Occipital lobe (tissue), 1 donor: ENCODE measurements at regions not wholly inside any gene's neighbourhood (a gene's known extent, or its start where the extent isn't known, plus 50 kb on each side); places are given as distances from the start of the nearest gene placed in this dataset.
"Not testable (repeated sequence)": the region's sequence is repeated elsewhere in the genome, so short reads cannot be mapped to it uniquely, and the experiment has no call there.

Experiments used
- DNase-seq: peaks from one replicate; lab custom pipeline; 2025; lab: John Stamatoyannopoulos, UW

DNA sequence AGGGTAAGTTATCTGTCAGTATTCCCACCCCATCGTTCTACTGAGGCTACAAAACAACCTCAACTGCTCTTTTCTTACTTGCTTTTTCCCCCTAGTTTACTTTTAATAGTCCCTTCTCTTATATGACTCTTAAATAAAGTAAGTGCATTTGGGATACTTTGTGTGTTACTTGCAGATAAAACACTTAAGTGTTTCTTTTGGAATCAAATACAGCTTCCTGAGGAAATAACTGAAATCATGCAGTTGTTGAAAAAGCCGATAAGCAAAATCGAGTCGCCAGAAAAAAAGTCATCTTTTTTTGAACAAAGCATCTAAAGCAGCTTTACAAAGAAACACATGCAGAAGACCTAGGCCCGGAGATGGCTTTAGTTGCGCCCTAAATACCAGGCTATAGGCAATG lies 53.5 kb upstream of the EPB41L4A start:
- DNase-seq: no peak

DNA sequence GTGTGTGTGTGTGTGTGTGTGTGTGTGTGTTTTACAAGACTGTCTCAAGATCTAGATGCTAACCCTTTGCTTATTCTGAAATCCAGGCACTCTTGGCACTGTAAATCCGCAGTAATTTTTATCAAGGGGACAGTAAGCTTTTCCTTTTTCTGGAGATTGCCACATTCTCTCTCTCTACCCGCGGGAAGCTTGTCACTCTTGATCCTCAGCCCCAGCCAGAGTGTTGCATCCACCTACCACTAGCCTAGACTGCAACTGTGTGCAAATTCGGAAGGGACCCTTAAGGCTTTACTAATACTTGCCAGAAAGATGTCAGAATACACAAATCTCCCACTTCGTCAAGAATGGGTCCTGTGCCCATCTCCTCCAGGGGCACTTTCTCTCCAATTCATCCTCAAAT lies 54.9 kb upstream of the EPB41L4A start:
- no peak for DNase-seq

DNA sequence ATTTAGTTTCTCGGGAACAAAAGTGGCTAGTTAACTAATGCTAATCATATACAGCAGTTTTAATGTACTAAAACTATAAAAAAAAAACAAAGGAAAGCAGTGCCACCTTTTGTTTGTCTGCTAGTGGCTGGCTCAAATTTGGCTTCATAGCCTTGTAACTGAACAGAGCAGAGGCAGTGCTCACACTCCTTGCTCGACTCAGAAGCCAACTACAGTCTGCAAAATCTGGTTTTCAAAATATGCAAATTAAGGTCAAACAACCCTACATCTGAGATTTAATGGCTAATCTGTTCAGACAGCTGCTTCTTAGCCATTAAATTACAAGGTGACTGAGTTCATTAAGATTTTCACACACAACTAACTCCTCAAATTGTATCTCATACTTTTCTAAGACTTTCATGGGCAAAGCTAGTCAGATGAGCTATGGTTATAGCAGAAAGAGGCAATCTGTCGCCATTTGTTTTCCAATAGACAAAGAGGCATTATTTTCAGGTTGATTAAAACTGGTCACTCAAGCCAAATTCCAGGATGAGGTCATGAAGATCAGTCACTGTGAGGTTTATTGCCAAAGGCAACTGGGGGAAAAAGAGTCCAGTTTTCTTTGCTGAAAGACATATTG lies 56.8 kb upstream of the EPB41L4A start:
- DNase-seq: no peak

DNA sequence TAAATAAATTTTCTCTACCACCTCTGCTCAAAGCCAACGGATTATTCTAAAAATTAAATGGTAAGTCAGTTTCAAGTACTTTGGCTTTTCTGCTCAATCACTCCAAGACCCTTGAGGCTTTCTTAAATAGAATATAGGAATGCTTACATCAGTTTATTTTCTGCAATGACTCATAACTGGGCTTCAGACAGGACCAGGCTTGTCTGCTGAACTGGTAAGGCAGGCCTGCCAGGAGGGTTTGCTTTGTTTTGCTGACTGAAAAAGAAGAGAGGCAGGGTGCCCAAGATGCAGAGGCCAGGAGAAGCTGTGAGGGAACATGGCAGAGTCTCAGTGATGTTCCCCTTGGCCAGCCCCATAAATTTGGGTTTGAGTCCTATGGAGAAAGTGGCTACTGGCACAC lies 60.3 kb upstream of the EPB41L4A start:
- no peak for DNase-seq

DNA sequence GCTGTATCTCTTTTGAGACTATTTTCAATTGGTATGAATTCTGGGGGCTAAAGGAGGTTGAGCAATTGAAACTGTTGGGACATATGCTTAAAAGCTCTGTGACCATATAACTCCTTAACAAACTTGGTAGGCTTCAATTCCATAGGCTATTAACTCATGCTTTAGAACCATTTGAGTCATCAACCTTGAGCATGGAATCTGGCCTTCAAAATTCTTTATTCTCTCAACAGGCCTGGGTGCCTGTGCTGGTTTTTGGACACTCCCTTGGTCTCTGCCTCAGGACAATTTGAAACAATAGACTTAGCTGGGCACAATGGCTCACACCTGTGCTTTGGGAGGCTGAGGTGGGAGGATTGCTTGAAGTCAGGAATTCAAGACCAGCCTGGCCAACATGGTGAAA lies 61.4 kb upstream of the EPB41L4A start:
- DNase-seq: no peak

DNA sequence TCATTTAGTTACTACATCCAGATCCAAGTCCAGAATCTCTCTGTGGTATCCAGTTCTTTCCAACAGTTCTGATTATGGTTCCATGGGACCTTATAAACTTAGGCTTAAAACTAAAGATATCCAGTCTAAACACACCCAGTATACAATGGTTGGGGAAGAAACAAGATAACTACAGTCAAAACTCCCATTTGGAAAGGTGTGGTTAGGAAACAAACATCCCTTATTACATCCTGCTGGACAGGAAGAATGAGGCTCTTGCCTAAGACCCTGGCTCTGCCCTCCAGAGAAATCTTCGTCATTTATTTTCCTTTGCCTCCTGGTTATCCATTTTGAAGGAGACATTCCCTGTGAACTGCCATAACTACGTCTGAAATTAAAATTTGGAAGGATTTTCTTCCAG lies 64.6 kb upstream of the EPB41L4A start:
- DNase-seq: no peak

DNA sequence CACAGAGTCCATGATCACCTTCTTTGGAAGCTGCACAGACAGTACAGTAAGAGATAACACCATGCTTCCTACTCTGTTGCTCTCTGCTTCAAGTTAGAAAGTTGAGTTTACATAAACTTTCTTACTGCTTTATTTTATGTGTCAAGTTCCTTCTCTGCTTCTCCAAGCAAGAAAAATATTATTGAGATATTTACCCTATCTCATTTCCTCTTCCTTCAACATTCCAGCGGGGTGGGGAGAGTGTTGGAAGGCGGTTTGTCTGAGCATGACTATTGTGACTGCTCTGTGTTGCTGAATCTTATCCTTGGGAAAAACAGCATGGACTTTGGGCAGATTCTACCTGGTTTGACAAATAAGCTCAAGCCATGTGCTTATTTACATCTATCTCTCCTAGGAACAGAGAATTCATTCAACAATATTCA lies 66.9 kb upstream of the EPB41L4A start:
- no peak for DNase-seq

DNA sequence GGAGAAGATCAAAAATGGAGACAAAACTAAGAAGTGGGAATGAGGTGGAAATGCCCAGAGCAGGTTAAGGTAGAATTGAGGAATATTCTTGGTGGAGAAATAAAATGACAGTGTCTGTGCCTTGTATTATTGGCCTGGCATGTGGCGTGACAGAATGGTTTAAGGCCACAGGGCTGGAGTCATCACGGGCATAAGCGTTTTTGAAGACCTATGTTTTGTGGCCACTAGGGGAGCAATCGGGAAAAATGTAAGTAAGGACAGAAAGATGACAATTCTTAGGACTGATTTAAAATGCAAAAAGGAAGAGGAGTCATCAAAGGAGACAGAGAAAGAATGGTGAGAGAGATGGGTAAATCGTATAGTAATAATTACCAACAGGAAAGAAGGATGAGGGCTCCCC lies 72.2 kb upstream of the EPB41L4A start:
- no peak for DNase-seq

DNA sequence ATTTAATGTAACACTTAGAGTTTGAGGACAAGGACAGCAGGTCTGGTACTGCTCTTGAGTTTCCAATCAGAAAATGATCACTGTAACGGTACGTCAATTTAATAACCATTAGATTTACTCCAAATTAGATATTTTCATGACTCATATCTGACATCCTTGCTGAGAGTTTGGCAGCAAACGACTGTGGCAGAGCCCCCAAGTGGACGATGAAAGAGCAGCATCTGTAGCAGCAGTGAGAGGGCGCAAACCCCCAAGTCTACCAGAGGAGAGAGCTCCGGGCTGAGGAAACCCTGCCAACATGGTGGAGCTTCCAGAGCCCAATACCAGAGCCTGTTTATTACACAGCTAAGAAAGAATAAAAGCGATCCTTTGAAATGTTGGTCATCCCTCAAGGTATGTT lies 73.2 kb upstream of the EPB41L4A start:
- DNase-seq: no peak

DNA sequence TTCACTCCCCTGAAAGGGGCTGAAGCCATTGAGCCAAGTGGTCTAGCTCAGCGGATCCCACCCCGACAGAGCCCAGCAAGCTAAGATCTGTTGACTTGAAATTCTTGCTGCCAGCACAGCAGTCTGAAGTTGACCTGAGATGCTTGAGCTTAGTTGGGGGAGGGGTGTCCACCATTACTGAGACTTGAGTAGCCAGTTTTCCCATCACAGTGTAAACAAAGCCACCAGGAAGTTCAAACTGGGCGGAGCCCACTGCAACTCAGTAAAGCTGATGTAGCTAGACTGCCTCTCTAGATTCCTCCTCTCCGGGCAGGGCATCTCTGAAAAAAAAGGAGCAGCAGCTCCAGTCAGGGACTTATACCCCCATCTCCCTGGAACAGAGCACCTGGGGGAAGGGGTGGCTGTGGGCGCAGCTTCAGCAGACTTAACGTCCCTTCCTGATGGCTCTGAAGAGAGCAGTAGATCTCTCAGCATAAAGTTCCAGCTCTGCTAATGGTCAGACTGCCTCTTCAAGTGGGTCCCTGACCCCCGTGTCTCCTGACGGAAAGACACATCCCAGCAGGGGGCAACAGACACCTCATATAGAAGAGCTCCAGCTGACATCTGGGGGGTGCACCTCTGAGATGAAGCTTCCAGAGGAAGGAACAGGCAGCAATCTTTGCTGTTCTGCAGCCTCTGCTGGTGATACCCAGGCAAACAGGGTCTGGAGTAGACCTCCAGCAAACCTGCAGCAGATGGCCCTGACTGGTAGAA lies 84.8 kb upstream of the EPB41L4A start:
- not testable (repeated sequence) for DNase-seq

DNA sequence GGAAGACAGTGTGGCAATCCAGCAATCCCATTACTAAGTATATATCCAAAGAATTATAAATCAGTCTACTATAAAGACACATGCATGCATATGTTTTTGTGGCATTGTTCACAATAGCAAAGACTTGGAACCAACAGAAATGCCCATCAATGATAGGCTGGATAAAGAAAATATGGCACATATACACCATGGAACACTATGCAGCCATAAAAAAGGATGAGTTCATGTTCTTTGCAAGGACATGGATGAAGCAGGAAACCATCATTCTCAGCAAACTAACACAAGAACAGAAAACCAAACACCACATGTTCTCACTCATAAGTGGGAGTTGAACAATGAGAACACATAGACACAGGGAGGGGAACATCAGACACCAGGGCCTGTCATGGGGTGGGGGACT lies 90.0 kb upstream of the EPB41L4A start:
- not testable (repeated sequence) for DNase-seq

DNA sequence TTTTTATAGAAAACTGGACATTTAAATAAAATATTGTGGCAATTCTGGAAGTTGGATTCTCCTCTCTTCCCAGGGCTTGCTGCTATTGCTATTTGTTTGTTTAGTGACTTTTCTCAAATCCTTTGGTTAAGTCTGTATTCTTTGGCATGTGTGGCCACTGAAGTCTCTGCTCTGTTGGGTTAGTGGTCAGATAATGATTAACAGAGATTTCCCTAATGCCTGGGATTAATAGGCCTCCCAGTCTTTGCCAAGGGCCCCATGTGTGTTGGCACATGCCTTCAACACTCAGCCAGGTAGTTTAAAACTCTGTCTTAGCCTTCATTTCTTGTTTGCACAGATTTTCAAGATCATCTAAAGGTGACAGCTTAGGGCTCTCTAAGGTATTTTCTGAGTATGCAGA lies 92.8 kb upstream of the EPB41L4A start:
- DNase-seq: no peak

DNA sequence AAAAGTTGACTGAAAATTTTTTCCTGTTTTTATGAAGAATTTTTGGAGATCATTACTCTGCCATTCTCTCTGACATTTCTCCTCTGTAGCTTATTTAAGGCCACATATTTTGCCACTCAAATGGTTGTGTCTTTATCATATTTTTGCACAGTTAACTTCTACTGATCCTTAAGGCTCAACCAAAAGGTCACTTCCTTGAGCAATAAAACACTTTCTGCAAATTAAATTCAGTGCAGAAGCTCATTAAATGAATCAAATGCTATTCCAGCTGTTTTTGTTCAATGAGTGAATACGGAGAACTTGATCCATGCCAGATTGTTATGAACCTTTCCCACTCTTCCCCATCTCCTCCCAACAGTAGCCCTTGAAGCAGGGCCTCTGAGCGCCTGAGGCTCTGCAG lies 93.8 kb upstream of the EPB41L4A start:
- no peak for DNase-seq

DNA sequence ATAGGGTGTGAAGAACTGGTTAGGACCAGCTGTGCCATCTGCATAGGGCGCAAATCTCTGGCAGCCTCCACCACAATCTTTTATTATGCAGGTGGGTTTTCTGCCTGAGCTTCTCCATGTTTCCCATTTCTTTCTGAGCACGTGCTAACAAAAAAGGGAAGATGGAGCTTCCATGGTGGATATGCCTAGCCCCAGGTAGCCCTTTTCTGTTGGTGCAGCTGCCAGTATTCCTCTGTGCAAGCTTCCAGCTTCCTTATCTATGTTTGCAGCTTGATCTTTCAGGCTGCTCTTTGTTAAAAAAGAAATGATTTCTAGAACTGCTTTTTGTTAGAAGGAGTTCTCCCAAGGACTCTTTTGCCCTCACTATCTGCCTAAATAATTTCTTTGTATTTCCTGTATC lies 95.0 kb upstream of the EPB41L4A start:
- DNase-seq: no peak

DNA sequence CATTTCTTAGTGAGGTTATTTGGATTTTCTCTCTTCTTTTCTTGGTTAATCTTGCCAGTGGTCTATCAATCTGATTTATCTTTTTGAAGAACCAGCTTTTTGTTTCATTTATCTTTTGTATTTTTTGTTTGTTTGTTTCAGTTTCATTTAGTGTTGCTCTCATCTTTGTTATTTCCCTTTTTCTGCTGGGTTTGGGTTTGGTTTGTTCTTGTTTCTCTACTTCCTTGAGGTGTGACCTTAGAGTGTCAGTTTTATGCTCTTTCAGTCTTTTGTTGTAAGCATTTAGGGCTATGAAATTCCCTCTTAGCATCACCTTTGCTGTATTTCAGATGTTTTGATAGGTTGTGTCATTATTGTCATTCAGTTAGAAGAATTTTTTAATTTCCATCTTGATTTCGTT lies 101.4 kb upstream of the EPB41L4A start:
- DNase-seq: not testable (repeated sequence)

DNA sequence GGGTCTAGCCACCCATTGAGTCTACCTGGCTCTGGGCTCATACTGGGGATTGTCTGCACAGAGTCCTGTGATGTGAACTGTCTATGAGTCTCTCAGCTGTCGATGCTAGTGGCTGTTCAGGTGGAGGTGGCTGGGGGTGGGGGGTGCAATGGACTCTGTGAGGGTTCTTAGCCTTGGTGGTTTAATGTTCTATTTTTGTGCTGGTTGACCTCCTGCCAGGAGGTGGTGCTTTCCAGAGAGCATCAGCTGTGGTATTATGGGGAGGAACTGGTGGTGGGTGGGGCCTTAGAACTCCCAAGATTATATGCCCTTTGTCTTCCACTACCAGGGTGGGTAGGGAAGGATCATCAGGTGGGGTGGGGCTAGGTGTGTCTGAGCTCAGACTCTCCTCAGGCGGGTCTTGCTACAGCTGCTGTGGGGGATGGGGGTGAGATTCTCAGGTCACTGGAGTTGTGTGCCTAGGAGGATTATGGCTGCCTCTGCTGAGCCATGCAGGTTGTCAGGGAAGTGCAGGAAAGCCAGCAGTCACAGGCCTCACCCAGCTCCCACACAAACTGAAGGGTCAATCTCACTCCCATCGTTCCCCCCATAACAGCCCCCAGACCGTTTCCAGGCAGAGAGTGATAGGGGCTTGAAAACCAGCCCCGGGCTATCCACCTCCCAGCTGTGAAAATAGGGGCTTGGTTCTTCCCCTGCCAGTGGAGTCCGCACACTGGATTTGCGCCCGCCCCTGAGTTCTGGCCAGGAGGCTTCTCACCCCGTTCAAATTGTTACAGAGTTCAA lies 104.0 kb upstream of the EPB41L4A start:
- not testable (repeated sequence) for DNase-seq

DNA sequence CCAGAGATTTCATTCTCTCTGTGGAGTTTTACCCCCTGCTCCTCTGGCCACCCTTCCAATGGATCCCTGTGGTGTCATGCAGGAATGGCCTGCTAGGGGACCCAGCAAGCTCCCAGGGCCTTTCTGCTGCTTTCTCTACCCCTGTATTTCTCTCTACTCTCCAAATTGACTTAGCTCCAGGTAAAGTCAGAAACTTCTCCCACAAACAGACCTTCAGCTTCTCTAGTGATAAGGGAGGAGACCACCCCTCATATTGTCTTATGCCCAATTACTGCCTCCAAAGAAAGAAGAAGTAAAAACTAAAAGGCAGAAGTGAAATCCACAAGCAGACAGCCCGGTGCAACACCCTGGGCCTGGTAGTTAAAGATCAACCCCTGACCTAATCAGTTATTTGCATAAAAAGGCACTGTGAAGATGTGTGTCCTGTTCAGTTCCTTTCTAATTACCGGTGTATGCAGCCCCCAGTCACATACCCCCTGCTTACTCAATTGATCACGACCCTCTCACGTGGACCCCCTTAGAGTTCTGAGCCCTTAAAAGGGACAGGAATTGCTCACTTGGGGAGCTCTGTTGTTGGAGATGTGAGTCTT lies 104.7 kb upstream of the EPB41L4A start:
- DNase-seq: not testable (repeated sequence)

DNA sequence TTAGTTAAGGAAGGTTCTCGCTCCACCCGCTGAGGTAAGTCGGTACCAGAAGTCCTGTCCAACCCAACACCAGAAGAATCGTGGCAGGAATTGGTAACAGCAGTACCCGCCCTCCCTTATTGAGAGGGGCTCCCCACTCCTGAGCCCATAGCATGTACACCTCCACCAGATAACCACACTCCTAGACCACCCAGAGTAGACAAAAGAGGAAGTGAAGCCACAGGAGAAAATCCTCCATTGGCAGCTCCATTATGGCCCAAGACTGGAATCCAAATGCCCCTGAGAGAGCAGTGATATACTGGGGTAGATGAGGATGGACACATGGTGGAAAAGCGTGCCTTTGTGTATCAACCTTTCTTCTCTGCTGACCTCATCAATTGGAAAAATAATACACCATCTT lies 106.1 kb upstream of the EPB41L4A start:
- DNase-seq: no peak

DNA sequence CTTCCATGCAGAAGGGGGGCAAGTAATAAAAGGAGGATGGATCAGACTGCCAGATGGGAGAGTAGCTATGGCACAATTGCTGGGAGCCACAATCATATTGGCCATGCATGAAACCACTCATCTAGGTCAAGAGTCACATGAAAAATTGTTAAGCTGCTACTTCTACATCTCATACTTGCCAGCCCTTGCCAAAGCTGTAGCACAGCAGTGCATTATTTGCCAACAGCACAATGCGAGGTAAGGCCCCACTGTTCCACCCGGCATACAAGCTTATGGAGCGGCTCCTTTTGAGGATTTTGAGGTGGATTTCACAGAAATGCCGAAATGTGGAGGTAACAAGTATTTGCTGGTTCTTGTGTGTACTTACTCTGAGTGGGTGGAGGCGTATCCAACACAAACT lies 109.9 kb upstream of the EPB41L4A start:
- no peak for DNase-seq

DNA sequence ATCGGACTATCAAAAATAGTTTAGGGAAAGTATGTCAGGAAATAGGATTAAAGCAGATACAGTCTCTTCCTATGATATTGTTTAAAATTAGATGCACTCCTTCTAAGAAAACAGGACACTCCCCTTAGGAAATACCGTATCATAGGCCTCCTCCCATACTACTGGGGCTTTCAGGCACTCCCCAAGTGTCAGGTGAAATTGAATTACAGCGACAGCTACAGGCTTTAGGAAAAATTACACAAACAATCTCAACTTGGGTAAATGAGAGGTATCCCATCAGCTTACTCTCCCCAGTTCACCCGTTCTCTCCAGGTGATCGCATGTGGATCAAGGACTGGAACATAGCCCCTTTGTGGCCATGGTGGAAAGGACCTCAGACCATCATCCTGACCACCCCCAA lies 110.4 kb upstream of the EPB41L4A start:
- DNase-seq: no peak

DNA sequence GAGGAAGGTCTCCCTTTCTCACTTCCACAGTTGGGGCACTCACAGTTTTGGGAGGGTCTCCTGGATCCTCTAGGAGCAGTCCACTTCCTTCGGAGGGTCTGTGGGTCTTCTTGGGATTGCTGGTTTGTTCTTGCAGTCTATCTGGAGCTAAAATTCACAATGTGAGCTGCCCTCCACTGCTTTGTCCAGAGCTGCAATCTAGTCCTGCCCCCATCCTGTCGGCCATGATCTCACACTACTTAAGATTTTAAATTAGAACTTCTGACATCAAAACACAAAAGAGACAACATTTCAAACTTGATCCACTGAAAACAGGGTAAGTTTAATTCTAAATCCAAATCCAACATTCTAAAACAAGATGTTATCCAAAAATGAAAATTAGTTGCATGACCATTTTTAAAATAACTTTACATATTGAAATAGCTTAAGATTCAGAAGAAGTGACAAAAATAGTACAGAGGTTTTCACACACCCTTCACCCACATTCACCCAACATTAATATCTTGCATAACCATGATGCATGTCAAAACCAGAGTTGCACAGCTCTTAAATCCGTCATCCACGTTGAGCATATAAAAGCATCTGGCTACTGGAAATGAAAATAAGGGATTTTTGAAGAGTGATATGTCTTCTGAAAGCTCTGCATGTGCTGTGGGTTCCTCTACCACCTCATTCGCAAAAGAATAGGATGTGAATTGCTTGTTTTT lies 113.7 kb upstream of the EPB41L4A start:
- DNase-seq: no peak

DNA sequence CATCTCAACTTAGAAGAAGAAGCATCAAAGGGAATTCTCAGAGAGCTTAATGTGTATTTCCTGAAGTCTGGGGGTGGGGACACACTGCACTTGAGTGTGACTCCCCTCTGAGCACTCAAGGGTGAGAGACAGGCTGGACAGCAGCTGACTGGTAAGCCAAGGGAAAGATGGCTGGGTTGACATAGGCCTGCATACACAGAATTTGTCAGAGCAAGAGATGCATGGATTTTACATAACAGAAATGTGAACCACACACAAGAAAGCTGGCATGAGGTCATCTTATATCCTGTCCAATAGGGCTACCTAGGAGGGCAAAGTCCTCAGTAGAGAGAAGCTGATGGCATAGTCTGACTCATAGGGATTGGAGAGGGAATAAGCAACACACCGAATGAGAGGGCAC lies 114.3 kb upstream of the EPB41L4A start:
- no peak for DNase-seq
